ENCODE measurements at regions not wholly inside any gene's neighbourhood (a gene's known extent, or its start where the extent isn't known, plus 50 kb on each side); places are given as distances from the start of the nearest gene placed in this dataset.

GRCh38 chr10:124264271-124264670 is 154.5 kb downstream of the OAT start:
- DNase-seq: no peak

DNA sequence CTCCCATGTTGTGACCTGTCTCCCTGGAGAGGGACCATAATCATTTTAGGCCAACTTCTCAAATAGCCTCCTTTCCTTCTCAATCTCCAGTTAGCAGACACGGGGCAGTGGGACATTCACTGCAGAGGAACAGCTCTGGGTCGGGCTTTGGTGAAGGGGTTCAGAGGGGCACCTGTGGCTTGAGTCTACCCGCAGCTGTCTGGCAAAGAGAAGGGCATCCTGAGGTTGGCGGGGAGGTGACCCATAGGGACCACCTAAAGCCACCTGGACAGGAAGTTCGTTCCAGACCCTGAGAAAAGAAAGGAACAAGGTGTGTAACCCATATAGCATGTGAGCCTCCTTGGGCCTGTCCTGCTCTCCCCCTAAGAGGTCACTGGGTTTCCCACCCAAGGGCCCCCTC is 155.0 kb downstream of the OAT start:
- no peak for DNase-seq

- DNase-seq: no peak
Observed at GRCh38 chr10:124262971-124263370, 155.8 kb downstream of the OAT start.

DNA sequence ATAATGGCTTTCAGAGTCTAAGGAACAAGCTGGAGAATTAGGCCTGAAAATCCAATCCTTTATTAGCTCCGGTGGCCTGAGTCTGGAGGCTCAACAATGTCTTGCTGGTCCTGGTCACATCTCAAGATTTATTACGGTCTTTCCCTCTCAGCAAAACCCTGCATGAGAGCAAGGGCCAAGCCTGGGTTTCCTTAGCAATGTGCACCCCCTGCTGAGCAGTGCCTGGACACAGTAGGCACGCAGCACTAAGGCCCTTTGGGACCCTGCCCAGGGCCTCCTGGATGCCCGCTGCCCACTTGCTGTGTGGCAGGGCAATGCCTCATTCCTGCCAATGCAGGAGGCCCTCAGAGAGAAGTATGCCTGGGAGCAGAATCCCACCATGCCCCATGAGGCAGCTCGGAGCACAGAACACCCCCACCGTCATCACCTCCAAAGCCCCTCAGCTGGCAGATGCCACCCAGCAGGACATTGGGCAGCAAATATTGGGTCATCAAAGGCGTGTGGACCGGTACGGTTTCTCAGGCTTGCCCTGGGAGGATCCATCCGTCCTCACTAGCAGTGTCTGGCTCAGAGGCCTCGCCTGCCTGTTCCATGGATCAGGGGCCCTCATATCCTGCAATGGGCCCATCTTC is 156.4 kb downstream of the OAT start:
- DNase-seq: no peak

GRCh38 chr10:124259139-124259825 is 159.4 kb downstream of the OAT start:
- no peak for DNase-seq

DNA sequence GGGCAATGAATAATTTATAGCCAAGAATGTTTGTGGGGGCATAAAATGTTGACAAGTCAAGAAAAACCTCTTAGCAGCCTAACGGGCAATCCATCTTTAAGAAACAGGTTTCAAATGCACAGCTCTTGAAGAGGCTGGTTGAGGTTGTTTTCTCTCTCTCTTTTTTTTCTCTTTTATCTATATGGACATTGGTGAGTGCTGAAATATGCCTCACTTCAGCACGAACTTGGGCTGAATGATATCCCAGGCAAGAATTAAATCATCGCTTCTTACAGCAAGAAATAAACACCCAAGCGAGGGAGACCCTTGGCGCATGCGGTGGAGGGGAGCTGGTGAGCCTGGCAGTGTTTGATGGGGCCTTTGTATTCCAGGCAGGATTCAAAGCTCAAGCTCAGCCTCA is 160.9 kb downstream of the OAT start:
- no peak for DNase-seq

DNA sequence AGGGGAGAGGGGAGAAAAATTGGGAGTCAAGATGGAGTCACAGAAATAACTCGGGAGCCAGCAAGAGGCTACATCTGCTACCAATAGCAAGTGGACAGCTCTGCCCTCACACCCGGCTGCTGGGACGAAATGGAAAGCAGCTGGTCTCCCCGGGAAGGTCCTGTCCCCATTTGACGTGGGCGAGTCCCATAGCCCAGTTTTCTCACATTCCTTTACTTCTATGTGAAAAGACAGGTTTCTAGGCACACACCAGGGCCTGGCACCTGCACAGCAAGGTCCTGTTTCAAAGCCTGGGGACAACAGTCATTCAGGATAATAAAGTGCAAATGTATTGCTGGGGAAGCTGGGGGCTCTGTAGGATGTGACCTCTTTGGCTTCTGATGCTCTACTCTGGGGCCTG is 162.6 kb downstream of the OAT start:
- DNase-seq: no peak

DNA sequence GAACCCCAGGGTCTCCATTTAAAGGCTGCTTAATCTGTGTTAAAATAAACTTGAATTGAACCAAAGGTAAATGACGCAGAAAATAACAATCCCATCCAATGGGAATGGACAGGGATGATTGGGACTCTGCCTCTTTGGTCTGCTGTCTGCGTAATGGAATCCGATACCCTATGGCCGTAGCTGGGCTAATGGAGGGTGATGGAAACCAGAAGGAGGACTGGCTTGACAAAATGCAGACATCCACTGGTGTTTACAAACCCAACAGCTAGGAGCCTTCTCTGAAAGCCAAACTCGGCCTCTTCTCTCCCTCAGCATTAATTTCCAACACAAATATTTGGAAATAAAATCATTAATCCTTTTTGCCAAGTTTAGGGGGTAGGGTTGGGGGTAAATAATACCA is 162.2 kb upstream of the CHST15 start:
- no peak for DNase-seq

DNA sequence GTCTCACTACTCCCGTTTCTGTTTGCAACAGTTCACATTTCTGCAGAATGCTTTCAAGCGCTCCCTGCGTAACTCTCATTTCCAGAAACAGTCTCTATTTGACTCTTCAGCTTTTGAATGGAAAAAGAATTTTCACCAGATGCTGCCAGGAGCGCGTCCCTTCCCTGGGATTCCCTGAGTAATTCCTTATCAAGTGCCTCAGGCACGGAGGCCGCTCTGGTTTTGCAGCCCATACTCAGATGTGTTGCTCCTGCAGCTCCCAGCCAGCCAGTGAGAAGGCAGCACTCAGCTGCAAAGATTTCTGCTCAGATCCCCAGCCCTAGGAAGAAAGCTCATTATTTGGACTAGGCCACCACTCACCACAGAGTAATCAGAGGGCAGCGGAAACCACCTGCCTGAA is 161.1 kb upstream of the CHST15 start:
- no peak for DNase-seq

DNA sequence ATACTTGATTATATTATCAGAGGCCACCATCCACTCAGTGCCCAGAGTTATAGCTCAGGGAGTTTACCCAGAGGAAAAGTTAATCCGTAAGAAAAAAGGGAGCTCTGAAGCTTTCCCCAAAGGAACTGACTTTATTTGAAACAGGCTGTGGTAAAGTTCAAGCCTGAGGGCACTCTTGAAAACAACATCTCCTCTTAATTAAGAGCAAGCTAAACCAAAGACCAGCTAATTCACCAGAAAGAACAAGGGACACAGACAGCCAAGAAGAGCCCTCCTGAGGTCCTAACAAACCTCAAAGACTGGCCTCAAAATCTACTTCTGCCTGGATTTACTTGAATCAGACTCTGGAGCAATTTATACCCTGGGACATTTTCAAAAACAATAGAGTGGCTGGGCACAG is 159.6 kb upstream of the CHST15 start:
- DNase-seq: no peak

GRCh38 chr10:124252097-124252715 is 158.8 kb upstream of the CHST15 start:
- no peak for DNase-seq

DNA sequence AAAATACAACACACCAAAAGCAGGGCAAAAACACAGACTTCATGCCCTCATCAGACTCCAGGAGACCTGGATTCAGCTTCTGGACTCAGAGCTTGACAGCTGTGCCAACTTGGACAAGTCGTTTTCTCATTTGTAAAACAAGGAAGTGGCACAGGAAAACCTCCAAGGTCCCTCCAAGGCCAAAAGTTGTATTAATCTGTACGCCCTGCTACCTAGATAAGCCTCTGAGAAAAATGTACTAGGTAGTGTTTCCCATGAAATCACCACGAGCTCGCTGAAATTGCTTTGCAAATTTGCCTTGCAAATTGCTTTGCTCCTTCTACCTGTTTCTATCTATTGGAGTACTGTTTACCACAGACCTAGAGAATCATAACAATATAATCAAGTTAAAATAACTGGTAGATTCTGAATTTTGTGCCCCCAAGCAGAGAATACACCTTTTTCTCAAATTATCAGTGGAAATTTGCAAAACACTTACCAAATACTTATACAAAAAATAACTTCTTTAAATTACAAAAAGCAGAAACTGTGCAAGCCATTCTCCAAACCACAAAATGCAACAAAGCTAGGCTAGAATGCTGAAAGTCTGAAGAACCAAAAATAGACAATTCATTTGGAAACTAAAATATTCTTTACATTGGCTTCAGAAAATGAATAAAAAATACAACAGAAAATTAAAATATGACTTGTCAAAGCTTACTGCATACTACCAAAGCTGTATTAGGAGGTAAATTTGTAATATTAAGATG is 158.1 kb upstream of the CHST15 start:
- no peak for DNase-seq

- no peak for DNase-seq
Observed at GRCh38 chr10:124250506-124250905, 157.1 kb upstream of the CHST15 start.

GRCh38 chr10:124249812-124250432 is 156.5 kb upstream of the CHST15 start:
- no peak for DNase-seq

- no peak for DNase-seq
Observed at GRCh38 chr10:124249196-124249595, 155.8 kb upstream of the CHST15 start.

- no peak for DNase-seq
Observed at GRCh38 chr10:124248056-124249045, 155.0 kb upstream of the CHST15 start.

- DNase-seq: no peak
Observed at GRCh38 chr10:124245806-124246440, 152.5 kb upstream of the CHST15 start.

DNA sequence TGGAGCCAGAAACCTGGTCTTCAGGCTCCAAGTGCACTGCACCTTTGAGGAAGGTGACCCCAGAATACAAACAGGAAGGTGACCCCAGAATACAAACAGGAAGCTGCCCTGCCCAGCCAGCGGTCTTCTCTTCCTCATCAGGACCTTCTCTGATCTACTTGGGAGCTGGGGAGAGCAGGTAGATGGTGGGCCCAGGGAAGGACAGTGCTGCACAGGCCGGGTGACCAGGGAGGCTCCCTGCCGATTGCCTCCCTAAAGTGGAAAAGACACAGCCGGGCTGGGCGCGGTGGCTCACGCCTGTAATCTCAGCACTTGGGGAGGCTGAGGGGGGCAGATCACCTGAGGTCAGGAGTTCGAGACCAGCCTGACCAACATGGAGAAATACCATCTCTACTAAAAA is 151.8 kb upstream of the CHST15 start:
- DNase-seq: no peak

DNA sequence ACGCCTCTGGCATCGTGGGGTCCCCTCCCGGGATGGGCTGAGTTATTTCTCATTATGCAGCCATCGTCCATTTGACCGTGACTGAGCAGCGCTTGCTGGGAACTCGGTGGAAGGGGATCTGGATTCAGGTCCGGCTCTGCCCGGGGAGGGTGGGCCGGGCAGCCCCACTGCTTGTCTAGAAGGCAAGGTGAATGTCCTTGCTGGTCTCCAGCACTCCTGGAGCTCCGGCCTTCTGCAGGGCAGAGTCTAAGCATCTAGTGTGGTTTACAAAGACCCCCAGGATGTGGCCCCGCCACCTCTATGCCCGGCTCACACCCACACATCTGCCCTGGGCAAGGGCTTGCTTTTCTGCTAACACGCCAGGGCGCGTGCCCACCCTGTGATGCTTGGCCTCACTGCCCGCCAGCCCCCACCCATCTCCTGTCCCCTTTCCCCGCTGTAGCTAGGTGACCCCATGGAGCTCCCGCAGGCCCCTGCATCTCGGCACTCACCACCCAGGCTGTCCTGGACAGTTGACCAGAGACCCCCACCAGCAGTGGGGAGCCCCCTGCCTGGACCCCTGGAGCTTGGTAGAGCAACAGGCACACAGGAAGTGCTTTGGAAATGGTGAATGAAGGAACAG is 151.0 kb upstream of the CHST15 start:
- no peak for DNase-seq

GRCh38 chr10:124243702-124244121 is 150.3 kb upstream of the CHST15 start:
- no peak for DNase-seq

GRCh38 chr10:124242791-124243190 is 149.4 kb upstream of the CHST15 start:
- DNase-seq: no peak
